Ascending aorta (tissue), 2 donors: ENCODE measurements at regions not wholly inside any gene's neighbourhood (a gene's known extent, or its start where the extent isn't known, plus 50 kb on each side); places are given as distances from the start of the nearest gene placed in this dataset.

Source experiments
- DNase-seq, 2 donors: peaks; one replicate each; pipeline ENCODE4 v3.0.0-alpha.2; 2019; ENCODE audit warnings: low spot score in 2 of 2
- H3K27ac ChIP-seq, 2 donors: fragments of 200-600 bp; sonication (generic); one replicate each; pipeline ENCODE4 v1.5.1; 2016 to 2017; ENCODE audit warnings: mild to moderate bottlenecking in 1 of 2
- H3K27me3 ChIP-seq: fragments of 200-600 bp; sonication (generic); one replicate; pipeline ENCODE4 v1.5.1; 2017
- H3K36me3 ChIP-seq, 2 donors: fragments of 200-600 bp; sonication (generic); one replicate each; pipeline ENCODE4 v1.5.1; 2016
- H3K4me1 ChIP-seq, 2 donors: fragments of 200-600 bp; sonication (generic); one replicate each; pipeline ENCODE4 v1.5.1; 2016 to 2017; ENCODE audit warnings: mild to moderate bottlenecking in 1 of 2
- H3K4me3 ChIP-seq, 2 donors: fragments of 200-600 bp; sonication (generic); one replicate each; pipeline ENCODE4 v1.5.1; 2016 to 2017; ENCODE audit warnings: mild to moderate bottlenecking in 1 of 2
- H3K9me3 ChIP-seq, 2 donors: fragments of 200-600 bp; sonication (generic); one replicate each; pipeline ENCODE4 v1.5.1; 2016
- intact Hi-C: fragments of 100-400 bp; cut with DNase I; formaldehyde crosslinking; loops from one replicate; pipeline ENCODE4 v1.15.1; 2023
- TF ChIP-seq, protein P1 (sequence below), 3 experiments: fragments of 200-600 bp in 2 of 3; fragments of 450-650 bp in 1 of 3; sonication (generic) in 2 of 3; IDR thresholded peaks; one replicate each; pipeline ENCODE4 v1.5.1; 2016 to 2019; ENCODE audit warnings: antibody characterized with exemption in 3 of 3, mild to moderate bottlenecking in 1 of 3, moderate library complexity in 1 of 3

DNA sequence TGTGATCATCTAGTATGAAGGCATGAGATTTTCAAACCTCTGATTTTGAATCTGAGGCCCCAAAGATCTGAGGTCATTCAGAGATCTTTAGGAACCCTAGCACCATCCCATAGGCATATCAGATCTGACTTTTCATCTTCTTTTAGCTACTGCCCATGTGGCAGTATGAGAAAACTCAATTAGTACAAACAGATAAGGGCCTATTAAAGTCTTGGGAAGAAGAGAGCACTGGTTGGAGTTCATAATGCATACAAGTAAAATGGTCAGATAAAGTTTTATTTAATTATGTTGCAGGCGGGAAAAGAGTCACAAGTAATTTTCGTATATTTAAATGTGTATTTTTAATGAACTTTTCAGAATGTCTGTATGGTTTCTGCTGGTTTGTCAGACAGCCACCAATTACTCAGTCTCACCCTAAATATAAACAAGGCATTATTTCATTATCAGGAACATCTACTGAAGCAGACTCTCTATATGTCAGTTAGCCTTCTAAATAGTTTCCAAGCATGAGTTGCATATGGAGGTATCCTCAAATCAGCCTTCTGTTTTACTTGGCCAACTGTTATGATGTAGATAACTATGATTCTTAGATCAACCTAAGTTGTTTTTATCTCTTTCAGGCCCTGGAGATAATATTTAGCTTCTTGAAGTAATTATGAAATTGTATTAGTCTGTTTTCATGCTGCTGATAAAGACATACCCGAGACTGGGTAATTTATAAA, 340.3 kb upstream of the TBC1D5 start:
- Histone ChIP-seq H3K9me3 (no peaks in the 10 kb centered on the region), H3K27me3 (no peaks in the 10 kb centered on the region), H3K4me1 (no peaks in the 10 kb centered on the region), H3K4me3 (no peak overlapping the region), H3K36me3 (no peaks in the 10 kb centered on the region), H3K27ac (no peak overlapping the region)
- TF ChIP-seq, protein P1, sequence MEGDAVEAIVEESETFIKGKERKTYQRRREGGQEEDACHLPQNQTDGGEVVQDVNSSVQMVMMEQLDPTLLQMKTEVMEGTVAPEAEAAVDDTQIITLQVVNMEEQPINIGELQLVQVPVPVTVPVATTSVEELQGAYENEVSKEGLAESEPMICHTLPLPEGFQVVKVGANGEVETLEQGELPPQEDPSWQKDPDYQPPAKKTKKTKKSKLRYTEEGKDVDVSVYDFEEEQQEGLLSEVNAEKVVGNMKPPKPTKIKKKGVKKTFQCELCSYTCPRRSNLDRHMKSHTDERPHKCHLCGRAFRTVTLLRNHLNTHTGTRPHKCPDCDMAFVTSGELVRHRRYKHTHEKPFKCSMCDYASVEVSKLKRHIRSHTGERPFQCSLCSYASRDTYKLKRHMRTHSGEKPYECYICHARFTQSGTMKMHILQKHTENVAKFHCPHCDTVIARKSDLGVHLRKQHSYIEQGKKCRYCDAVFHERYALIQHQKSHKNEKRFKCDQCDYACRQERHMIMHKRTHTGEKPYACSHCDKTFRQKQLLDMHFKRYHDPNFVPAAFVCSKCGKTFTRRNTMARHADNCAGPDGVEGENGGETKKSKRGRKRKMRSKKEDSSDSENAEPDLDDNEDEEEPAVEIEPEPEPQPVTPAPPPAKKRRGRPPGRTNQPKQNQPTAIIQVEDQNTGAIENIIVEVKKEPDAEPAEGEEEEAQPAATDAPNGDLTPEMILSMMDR (IDR thresholded peaks at IDR 0.05), result no peak
- no peak for DNase-seq
- intact Hi-C loops, result no loop called here

DNA sequence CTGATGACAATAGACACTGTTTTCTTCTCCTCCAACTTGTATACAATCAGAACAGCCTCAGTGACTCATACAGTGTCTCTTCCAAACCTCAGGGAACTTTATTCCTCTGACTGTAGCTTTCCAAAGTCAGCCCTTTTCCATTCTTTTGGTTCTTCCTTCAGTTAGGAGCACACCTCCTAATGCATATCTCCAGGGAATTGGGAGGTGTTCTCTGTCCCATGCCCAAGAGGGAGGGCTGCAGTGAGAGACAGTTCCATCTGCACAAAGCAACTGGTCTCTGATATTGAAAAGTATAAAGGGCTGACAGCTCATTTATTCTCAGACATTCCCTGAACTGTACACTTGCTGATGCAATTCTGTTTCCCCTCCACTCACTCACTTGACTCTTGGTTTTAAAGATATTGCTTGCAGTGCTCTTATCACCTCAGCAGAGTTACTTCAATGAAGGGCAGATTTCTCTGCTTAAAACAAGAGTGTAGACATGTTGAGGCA, 337.8 kb upstream of the TBC1D5 start:
- no peak for DNase-seq
- H3K4me1 ChIP-seq, result no peaks in the 10 kb centered on the region
- no peaks in the 10 kb centered on the region for H3K27me3 ChIP-seq
- TF ChIP-seq, protein P1 (IDR thresholded peaks at IDR 0.05), result no peak
- H3K27ac ChIP-seq, result no peak overlapping the region
- no peaks in the 10 kb centered on the region for H3K36me3 ChIP-seq
- intact Hi-C loops, result no loop called here
- no peak overlapping the region for H3K4me3 ChIP-seq
- no peaks in the 10 kb centered on the region for H3K9me3 ChIP-seq

DNA sequence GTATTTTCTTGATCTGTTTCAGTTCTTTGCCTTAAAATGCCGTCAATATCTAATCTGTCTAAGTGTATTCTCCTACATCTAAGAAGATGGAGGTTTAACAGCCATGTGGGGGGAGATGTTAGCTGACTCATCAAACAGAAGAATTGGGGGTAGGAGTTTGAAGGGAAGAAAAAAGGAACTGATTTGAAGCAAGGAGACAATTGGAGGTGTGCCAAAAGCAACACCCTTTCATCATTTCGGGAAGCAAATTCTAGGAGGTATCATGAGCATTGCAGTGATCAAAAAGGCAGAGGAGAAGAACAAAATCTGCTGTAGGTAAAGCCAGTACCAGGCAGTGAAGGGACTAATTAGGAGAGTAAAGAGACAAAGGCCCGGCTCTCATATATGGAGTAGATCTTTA, 337.3 kb upstream of the TBC1D5 start:
- Histone ChIP-seq H3K36me3 (no peaks in the 10 kb centered on the region), H3K9me3 (no peaks in the 10 kb centered on the region), H3K27ac (no peak overlapping the region), H3K4me1 (no peaks in the 10 kb centered on the region), H3K4me3 (no peak overlapping the region), H3K27me3 (no peaks in the 10 kb centered on the region)
- intact Hi-C loops, result no loop called here
- TF ChIP-seq, protein P1 (IDR thresholded peaks at IDR 0.05), result no peak
- no peak for DNase-seq

DNA sequence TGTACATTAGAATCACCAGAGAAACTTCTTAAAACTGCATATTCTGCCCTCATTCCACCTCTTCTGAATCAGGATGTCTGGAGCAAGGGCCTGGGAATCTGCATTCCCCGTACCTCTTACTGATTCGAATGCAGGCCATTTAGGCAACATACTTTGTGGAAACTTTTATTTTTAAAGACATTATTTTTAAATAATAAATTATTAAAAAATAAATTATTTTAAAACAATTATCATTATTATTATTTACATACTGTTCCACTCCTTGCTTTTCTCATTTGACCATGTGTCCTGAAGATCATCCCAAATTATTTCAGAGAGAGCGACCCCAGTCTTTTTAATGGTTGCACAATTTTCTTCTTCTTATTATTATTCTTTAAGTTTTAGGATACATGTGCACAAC, 336.6 kb upstream of the TBC1D5 start:
- Histone ChIP-seq H3K4me3 (no peak overlapping the region), H3K9me3 (no peaks in the 10 kb centered on the region), H3K27me3 (no peaks in the 10 kb centered on the region), H3K36me3 (no peaks in the 10 kb centered on the region), H3K27ac (no peak overlapping the region), H3K4me1 (no peaks in the 10 kb centered on the region)
- DNase-seq, result no peak
- TF ChIP-seq, protein P1 (IDR thresholded peaks at IDR 0.05), result no peak
- intact Hi-C loops, result no loop called here

DNA sequence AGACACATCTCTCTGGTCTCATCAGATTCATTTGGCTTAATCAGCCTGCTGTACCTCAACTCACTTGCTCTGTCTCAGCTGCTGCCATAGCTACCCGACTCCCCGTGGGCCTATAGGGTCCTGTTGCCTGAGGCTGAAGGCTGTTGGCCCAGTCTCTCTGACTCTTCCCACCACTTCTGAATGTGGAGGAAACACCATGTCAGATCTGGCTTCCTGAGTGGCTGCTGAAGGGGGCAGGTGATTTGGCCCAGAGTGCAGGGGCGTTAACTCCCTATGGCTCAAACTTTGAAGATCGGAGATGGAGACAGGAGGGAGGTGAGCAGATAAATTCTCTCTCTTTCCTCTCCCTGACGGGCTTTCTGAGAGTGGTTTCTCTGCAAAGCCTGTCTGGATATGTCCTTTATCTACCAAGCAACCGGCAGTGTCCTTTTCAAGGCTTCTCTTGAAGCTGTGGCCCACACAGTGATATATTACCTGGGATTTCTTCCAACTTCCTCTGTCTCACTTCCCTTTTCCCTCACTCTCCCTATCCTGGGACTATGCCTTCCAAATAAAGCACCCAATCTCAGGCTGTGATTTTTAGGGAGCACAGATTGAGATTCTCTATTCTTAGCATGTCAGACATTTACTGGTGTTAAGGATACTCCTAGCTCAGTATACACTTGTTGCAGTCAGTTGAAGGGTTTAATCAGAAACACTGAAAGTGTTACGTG, 334.9 kb upstream of the TBC1D5 start:
- intact Hi-C loops, result no loop called here
- TF ChIP-seq, protein P1 (IDR thresholded peaks at IDR 0.05), result no peak

More for the DNA sequence above, 334.9 kb upstream of the TBC1D5 start:
- H3K4me3 ChIP-seq, result no peak overlapping the region
- no peaks in the 10 kb centered on the region for H3K27me3 ChIP-seq
- no peaks in the 10 kb centered on the region for H3K36me3 ChIP-seq
- no peak overlapping the region for H3K27ac ChIP-seq
- no peaks in the 10 kb centered on the region for H3K9me3 ChIP-seq
- H3K4me1 ChIP-seq, result no peaks in the 10 kb centered on the region
- no peak for DNase-seq
